SK-N-SH (cell line): ENCODE measurements at regions not wholly inside any gene's neighbourhood (a gene's known extent, or its start where the extent isn't known, plus 50 kb on each side); places are given as distances from the start of the nearest gene placed in this dataset.

Experiments used
- CTCF ChIA-PET: fragments of 300-600, 350-600 bp; formaldehyde crosslinking; extraction: SDS; loops from one replicate; lab custom pipeline; 2021; lab: Yijun Ruan, JAX
- POLR2A ChIA-PET: fragments of 350-600 bp; sonication (Branson Sonifier 250); formaldehyde crosslinking; extraction: SDS; loops from one replicate; lab custom pipeline; 2020; ENCODE audit warnings: antibody characterized with exemption, inconsistent platforms; lab: Yijun Ruan, JAX
- DNase-seq: peaks from one replicate; pipeline ENCODE4 v3.0.0; 2012
- H2AFZ ChIP-seq: fragments of 200-600 bp; sonication (generic); 2 replicates; pipeline ENCODE4 v1.8.1; 2016; ENCODE audit warnings: antibody characterized with exemption, mild to moderate bottlenecking, low read depth
- H3F3A ChIP-seq: fragments of 200-600 bp; sonication (generic); replicated peaks from 2 replicates; pipeline ENCODE3; 2016; ENCODE audit warnings: antibody characterized with exemption, mild to moderate bottlenecking; ENCODE audit not compliant: insufficient read depth
- H3K27ac ChIP-seq, 2 experiments: fragments of 200-500 bp in 1 of 2; fragments of 200-600 bp in 1 of 2; sonication (Bioruptor generic) in 1 of 2; sonication (generic), shearing (Covaris generic) in 1 of 2; 2 replicates each; pipeline versions ENCODE4 v1.5.1 to v1.6.1; 2014 to 2016; ENCODE audit warnings: low read depth in 2 of 2, inconsistent platforms in 1 of 2, low read length in 1 of 2, mild to moderate bottlenecking in 1 of 2, mixed read lengths in 1 of 2
- H3K27me3 ChIP-seq: fragments of 200-600 bp; sonication (generic), shearing (Covaris generic); 2 replicates; pipeline ENCODE4 v1.6.1; 2016; ENCODE audit warnings: mixed run types; ENCODE audit not compliant: insufficient read depth
- H3K36me3 ChIP-seq, 2 experiments: fragments of 200-500 bp in 1 of 2; fragments of 200-600 bp in 1 of 2; sonication (Bioruptor generic) in 1 of 2; sonication (generic) in 1 of 2; replicated peaks in 1 of 2; 2 replicates each; pipeline versions ENCODE3 to v1.5.1; 2014 to 2016; ENCODE audit warnings: low read length in 1 of 2, mild to moderate bottlenecking in 1 of 2; ENCODE audit not compliant: insufficient read depth in 2 of 2, control insufficient read depth in 1 of 2
- H3K4me1 ChIP-seq, 2 experiments: fragments of 200-500 bp in 1 of 2; fragments of 200-600 bp in 1 of 2; sonication (Bioruptor generic) in 1 of 2; sonication (generic), shearing (Covaris generic) in 1 of 2; 2 replicates each; pipeline versions ENCODE4 v1.5.1 to v1.6.1; 2014 to 2016; ENCODE audit warnings: low read depth in 1 of 2, low read length in 1 of 2, mixed run types in 1 of 2; ENCODE audit not compliant: insufficient read depth in 2 of 2, control insufficient read depth in 1 of 2
- H3K4me2 ChIP-seq: fragments of 200-600 bp; sonication (generic), shearing (Covaris generic); 2 replicates; pipeline ENCODE4 v1.6.1; 2017; ENCODE audit warnings: mixed run types
- H3K4me3 ChIP-seq, 2 experiments: fragments of 200-500 bp in 1 of 2; fragments of 200-600 bp in 1 of 2; sonication (Bioruptor generic) in 1 of 2; sonication (generic), shearing (Covaris generic) in 1 of 2; 2 replicates each; pipeline versions ENCODE4 v1.5.1 to v1.8.1; 2014 to 2016; ENCODE audit warnings: low read depth in 2 of 2, inconsistent platforms in 1 of 2, low read length in 1 of 2, mild to moderate bottlenecking in 1 of 2, mixed read lengths in 1 of 2, moderate library complexity in 1 of 2
- H3K79me2 ChIP-seq: fragments of 200-600 bp; sonication (generic); 2 replicates; pipeline ENCODE4 v1.8.1; 2017; ENCODE audit warnings: mild to moderate bottlenecking; ENCODE audit not compliant: insufficient read depth
- H3K9ac ChIP-seq: fragments of 200-600 bp; sonication (generic); 2 replicates; pipeline ENCODE4 v1.6.1; 2017; ENCODE audit warnings: mixed run types
- H3K9me2 ChIP-seq: fragments of 200-600 bp; sonication (generic); 2 replicates; pipeline ENCODE4 v1.6.1; 2017; ENCODE audit warnings: mixed run types
- H3K9me3 ChIP-seq: fragments of 200-600 bp; sonication (generic); 2 replicates; pipeline ENCODE4 v1.6.1; 2017; ENCODE audit warnings: mixed run types, mild to moderate bottlenecking, moderate library complexity
- H4K20me1 ChIP-seq: fragments of 200-600 bp; sonication (generic); 2 replicates; pipeline ENCODE4 v1.6.1; 2017; ENCODE audit warnings: mild to moderate bottlenecking, mixed run types; ENCODE audit not compliant: insufficient read depth
- EP300 ChIP-seq, 2 experiments: IDR thresholded peaks; 2 replicates each; pipeline versions ENCODE4 v1.4.0 to v1.6.1; 2012; ENCODE audit warnings: borderline replicate concordance in 1 of 2, low read depth in 1 of 2, low read length in 1 of 2
- FOXJ3 ChIP-seq: sonication (generic); formaldehyde crosslinking; IDR thresholded peaks from 2 replicates; pipeline ENCODE4 v1.5.1; 2020; ENCODE audit warnings: mild to moderate bottlenecking, missing genetic modification reagents
- FOXM1 ChIP-seq: IDR thresholded peaks from 2 replicates; pipeline ENCODE4 v1.4.0; 2012; ENCODE audit warnings: low read depth, mild to moderate bottlenecking
- GATA2 ChIP-seq: sonication (generic); formaldehyde crosslinking; IDR thresholded peaks from 2 replicates; pipeline ENCODE4 v1.5.0; 2020; ENCODE audit warnings: mild to moderate bottlenecking, missing genetic modification reagents
- JUND ChIP-seq: IDR thresholded peaks from 2 replicates; pipeline ENCODE4 v1.4.0; 2012
- MEF2A ChIP-seq: IDR thresholded peaks from 2 replicates; pipeline ENCODE4 v1.4.0; 2012; ENCODE audit warnings: low read depth, borderline replicate concordance
- NFIC ChIP-seq: IDR thresholded peaks from 2 replicates; pipeline ENCODE4 v1.4.0; 2012; ENCODE audit warnings: borderline replicate concordance
- NRF1 ChIP-seq: IDR thresholded peaks from 2 replicates; pipeline ENCODE4 v1.6.1; 2012; ENCODE audit warnings: low read depth, mild to moderate bottlenecking, low read length
- RCOR1 ChIP-seq: fragments of 150-350 bp; IDR thresholded peaks from 2 replicates; pipeline ENCODE4 v1.6.1; 2017; ENCODE audit warnings: antibody characterized with exemption, low read length
- TAF1 ChIP-seq: IDR thresholded peaks from 2 replicates; pipeline ENCODE4 v1.6.1; 2012; ENCODE audit warnings: low read depth, mild to moderate bottlenecking, low read length, moderate library complexity, borderline replicate concordance
- YY1 ChIP-seq: IDR thresholded peaks from 2 replicates; pipeline ENCODE4 v1.4.0; 2012; ENCODE audit warnings: low read depth, mild to moderate bottlenecking
- WGBS: methylation state at CpG from one replicate; pipeline ENCODE4 v1.1.6; 2017; ENCODE audit warnings: low lambda C conversion rate; 5-methylcytosine and 5-hydroxymethylcytosine counted together
- TF ChIP-seq, protein P1 (sequence below): IDR thresholded peaks from 2 replicates; pipeline ENCODE4 v1.6.1; 2012; ENCODE audit warnings: mild to moderate bottlenecking, low read depth, low read length, moderate library complexity
- TF ChIP-seq, protein P2 (sequence below): IDR thresholded peaks from 2 replicates; pipeline ENCODE4 v1.4.0; 2012; ENCODE audit warnings: low read depth, borderline replicate concordance
- TF ChIP-seq, protein P3 (sequence below): fragments of 150-350 bp; IDR thresholded peaks from 2 replicates; pipeline ENCODE4 v1.6.1; 2017; ENCODE audit warnings: antibody characterized with exemption, low read length, low read depth, borderline replicate concordance
- TF ChIP-seq, protein P4 (sequence below): fragments of 150-350 bp; IDR thresholded peaks from 2 replicates; pipeline ENCODE4 v1.6.1; 2016; ENCODE audit warnings: mild to moderate bottlenecking, low read depth, low read length
- TF ChIP-seq, protein P5 (sequence below): IDR thresholded peaks from 2 replicates; pipeline ENCODE4; 2012
- TF ChIP-seq, protein P6 (sequence below): fragments of 200-600 bp; sonication (generic); IDR thresholded peaks from 2 replicates; pipeline ENCODE4 v1.6.1; 2017; ENCODE audit warnings: antibody characterized with exemption, mild to moderate bottlenecking, moderate library complexity

DNA sequence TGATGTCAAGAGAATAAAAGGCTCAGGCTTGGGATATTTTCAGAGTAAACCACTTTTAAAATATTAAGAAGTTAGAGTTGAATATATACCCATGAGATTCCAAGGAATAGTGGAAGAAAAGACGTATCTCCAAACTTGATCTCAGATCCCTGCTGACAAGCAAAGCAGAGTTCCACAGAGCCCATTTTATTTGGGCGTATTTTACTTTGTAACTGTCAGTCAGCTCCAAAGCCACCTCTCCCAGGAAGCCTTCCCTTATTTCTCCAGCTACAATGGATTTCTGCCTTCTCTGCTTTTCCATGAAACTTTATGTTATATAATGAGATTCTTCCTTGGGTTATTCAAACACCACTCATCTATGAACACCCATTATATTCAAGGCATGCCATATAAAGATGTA lies 295.7 kb downstream of the FZD1 start:
- no peaks in the 10 kb centered on the region for H3K27me3 ChIP-seq
- ChIA-PET POLR2A (no interaction called here), CTCF (no interaction called here)
- WGBS: 62% methylated on average over 2 of the region's 2 CpGs
- no peaks in the 10 kb centered on the region for H3K79me2 ChIP-seq
- H3K4me2 ChIP-seq: no peak overlapping the region
- TF ChIP-seq, protein P1, sequence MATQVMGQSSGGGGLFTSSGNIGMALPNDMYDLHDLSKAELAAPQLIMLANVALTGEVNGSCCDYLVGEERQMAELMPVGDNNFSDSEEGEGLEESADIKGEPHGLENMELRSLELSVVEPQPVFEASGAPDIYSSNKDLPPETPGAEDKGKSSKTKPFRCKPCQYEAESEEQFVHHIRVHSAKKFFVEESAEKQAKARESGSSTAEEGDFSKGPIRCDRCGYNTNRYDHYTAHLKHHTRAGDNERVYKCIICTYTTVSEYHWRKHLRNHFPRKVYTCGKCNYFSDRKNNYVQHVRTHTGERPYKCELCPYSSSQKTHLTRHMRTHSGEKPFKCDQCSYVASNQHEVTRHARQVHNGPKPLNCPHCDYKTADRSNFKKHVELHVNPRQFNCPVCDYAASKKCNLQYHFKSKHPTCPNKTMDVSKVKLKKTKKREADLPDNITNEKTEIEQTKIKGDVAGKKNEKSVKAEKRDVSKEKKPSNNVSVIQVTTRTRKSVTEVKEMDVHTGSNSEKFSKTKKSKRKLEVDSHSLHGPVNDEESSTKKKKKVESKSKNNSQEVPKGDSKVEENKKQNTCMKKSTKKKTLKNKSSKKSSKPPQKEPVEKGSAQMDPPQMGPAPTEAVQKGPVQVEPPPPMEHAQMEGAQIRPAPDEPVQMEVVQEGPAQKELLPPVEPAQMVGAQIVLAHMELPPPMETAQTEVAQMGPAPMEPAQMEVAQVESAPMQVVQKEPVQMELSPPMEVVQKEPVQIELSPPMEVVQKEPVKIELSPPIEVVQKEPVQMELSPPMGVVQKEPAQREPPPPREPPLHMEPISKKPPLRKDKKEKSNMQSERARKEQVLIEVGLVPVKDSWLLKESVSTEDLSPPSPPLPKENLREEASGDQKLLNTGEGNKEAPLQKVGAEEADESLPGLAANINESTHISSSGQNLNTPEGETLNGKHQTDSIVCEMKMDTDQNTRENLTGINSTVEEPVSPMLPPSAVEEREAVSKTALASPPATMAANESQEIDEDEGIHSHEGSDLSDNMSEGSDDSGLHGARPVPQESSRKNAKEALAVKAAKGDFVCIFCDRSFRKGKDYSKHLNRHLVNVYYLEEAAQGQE: no peak
- TF ChIP-seq, protein P2, sequence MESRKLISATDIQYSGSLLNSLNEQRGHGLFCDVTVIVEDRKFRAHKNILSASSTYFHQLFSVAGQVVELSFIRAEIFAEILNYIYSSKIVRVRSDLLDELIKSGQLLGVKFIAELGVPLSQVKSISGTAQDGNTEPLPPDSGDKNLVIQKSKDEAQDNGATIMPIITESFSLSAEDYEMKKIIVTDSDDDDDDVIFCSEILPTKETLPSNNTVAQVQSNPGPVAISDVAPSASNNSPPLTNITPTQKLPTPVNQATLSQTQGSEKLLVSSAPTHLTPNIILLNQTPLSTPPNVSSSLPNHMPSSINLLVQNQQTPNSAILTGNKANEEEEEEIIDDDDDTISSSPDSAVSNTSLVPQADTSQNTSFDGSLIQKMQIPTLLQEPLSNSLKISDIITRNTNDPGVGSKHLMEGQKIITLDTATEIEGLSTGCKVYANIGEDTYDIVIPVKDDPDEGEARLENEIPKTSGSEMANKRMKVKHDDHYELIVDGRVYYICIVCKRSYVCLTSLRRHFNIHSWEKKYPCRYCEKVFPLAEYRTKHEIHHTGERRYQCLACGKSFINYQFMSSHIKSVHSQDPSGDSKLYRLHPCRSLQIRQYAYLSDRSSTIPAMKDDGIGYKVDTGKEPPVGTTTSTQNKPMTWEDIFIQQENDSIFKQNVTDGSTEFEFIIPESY: no peak
- TF ChIP-seq, protein P3, sequence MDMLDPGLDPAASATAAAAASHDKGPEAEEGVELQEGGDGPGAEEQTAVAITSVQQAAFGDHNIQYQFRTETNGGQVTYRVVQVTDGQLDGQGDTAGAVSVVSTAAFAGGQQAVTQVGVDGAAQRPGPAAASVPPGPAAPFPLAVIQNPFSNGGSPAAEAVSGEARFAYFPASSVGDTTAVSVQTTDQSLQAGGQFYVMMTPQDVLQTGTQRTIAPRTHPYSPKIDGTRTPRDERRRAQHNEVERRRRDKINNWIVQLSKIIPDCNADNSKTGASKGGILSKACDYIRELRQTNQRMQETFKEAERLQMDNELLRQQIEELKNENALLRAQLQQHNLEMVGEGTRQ: no peak
- TF ChIP-seq JUND: no peak
- TF ChIP-seq, protein P4, sequence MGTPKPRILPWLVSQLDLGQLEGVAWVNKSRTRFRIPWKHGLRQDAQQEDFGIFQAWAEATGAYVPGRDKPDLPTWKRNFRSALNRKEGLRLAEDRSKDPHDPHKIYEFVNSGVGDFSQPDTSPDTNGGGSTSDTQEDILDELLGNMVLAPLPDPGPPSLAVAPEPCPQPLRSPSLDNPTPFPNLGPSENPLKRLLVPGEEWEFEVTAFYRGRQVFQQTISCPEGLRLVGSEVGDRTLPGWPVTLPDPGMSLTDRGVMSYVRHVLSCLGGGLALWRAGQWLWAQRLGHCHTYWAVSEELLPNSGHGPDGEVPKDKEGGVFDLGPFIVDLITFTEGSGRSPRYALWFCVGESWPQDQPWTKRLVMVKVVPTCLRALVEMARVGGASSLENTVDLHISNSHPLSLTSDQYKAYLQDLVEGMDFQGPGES: no peak
- TF ChIP-seq MEF2A: no peak
- no peak for TF ChIP-seq NFIC
- no peak for TF ChIP-seq GATA2
- no peak for TF ChIP-seq TAF1
- TF ChIP-seq FOXM1: no peak
- TF ChIP-seq RCOR1: no peak
- no peak for TF ChIP-seq NRF1
- TF ChIP-seq, protein P5, sequence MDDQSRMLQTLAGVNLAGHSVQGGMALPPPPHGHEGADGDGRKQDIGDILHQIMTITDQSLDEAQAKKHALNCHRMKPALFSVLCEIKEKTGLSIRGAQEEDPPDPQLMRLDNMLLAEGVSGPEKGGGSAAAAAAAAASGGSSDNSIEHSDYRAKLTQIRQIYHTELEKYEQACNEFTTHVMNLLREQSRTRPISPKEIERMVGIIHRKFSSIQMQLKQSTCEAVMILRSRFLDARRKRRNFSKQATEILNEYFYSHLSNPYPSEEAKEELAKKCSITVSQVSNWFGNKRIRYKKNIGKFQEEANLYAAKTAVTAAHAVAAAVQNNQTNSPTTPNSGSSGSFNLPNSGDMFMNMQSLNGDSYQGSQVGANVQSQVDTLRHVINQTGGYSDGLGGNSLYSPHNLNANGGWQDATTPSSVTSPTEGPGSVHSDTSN: no peak
- TF ChIP-seq, protein P6, sequence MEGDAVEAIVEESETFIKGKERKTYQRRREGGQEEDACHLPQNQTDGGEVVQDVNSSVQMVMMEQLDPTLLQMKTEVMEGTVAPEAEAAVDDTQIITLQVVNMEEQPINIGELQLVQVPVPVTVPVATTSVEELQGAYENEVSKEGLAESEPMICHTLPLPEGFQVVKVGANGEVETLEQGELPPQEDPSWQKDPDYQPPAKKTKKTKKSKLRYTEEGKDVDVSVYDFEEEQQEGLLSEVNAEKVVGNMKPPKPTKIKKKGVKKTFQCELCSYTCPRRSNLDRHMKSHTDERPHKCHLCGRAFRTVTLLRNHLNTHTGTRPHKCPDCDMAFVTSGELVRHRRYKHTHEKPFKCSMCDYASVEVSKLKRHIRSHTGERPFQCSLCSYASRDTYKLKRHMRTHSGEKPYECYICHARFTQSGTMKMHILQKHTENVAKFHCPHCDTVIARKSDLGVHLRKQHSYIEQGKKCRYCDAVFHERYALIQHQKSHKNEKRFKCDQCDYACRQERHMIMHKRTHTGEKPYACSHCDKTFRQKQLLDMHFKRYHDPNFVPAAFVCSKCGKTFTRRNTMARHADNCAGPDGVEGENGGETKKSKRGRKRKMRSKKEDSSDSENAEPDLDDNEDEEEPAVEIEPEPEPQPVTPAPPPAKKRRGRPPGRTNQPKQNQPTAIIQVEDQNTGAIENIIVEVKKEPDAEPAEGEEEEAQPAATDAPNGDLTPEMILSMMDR: no peak
- TF ChIP-seq EP300 (IDR thresholded peaks at IDR 0.05; ENCODE audit: borderline replicate concordance in 1 of 2, low read depth in 1 of 2, low read length in 1 of 2): no peak
- TF ChIP-seq YY1: no peak
- no peak for TF ChIP-seq FOXJ3
- no peak overlapping the region for H3K4me3 ChIP-seq
- no peak overlapping the region for H3K9ac ChIP-seq
- no peaks in the 10 kb centered on the region for H3K9me3 ChIP-seq
- H3K9me2 ChIP-seq: no peaks in the 10 kb centered on the region
- no peak overlapping the region for H3K27ac ChIP-seq
- no peaks in the 10 kb centered on the region for H3K36me3 ChIP-seq
- H2AFZ ChIP-seq: no peak overlapping the region
- DNase-seq: no peak
- H4K20me1 ChIP-seq: no peaks in the 10 kb centered on the region
- H3K4me1 ChIP-seq: peaks cover 2 to 11% of the 10 kb centered on the region in 2 experiments; a peak in 3 of 4 replicates
- H3F3A ChIP-seq: peaks cover 14% of the 10 kb centered on the region
